K562 (cell line): ENCODE measurements at regions not wholly inside any gene's neighbourhood (a gene's known extent, or its start where the extent isn't known, plus 50 kb on each side); places are given as distances from the start of the nearest gene placed in this dataset.

ENCODE experiments used
- ATF7 ChIP-seq: fragments of 450-650 bp; IDR thresholded peaks from 2 replicates; pipeline ENCODE4 v1.7.1; 2014; ENCODE audit warnings: mild to moderate bottlenecking, moderate library complexity
- BHLHE40 ChIP-seq: IDR thresholded peaks from 2 replicates; pipeline ENCODE4 v1.6.1; 2011; ENCODE audit warnings: low read length, improper control_type of control experiment
- CXXC5 ChIP-seq: fragments of 250-450 bp; sonication (Bioruptor Pico); IDR thresholded peaks from 2 replicates; pipeline ENCODE4 v1.8.0; 2022; ENCODE audit warnings: inconsistent platforms, mild to moderate bottlenecking, moderate library complexity
- DIDO1 ChIP-seq: fragments of 450-650 bp; IDR thresholded peaks from 2 replicates; pipeline ENCODE4 v1.6.1; 2016; ENCODE audit warnings: low read depth, missing biosample characterization, missing genetic modification characterization
- FOS ChIP-seq: IDR thresholded peaks from 3 replicates; pipeline ENCODE4 v1.6.1; 2011; ENCODE audit not compliant: insufficient read length; ENCODE audit errors: extremely low read depth
- FOSL1 ChIP-seq: fragments of 200-800 bp; sonication (Bioruptor generic); conservative IDR thresholded peaks from 2 replicates; pipeline ENCODE4 v1.6.1; 2016; ENCODE audit warnings: missing genetic modification characterization, missing compliant biosample characterization
- GATAD2A ChIP-seq: fragments of 450-650 bp; IDR thresholded peaks from 2 replicates; pipeline ENCODE4 v1.6.1; 2017
- JUNB ChIP-seq: fragments of 450-650 bp; formaldehyde crosslinking; conservative IDR thresholded peaks from 2 replicates; pipeline ENCODE4 v1.4.0; 2020; ENCODE audit warnings: mild to moderate bottlenecking
- MAFG ChIP-seq: fragments of 450-650 bp; conservative IDR thresholded peaks from 2 replicates; pipeline ENCODE4 v1.6.1; 2016; ENCODE audit warnings: missing genetic modification characterization, missing compliant biosample characterization
- NCOA6 ChIP-seq: fragments of 450-650 bp; IDR thresholded peaks from 2 replicates; pipeline ENCODE4 v1.6.1; 2017; ENCODE audit warnings: mild to moderate bottlenecking
- SMARCC2 ChIP-seq: fragments of 450-650 bp; IDR thresholded peaks from 2 replicates; pipeline ENCODE4 v1.6.1; 2017; ENCODE audit warnings: antibody characterized with exemption, moderate library complexity, mild to moderate bottlenecking, low read depth
- SMARCE1 ChIP-seq: fragments of 450-650 bp; IDR thresholded peaks from 2 replicates; pipeline ENCODE4 v1.7.1; 2016; ENCODE audit warnings: mild to moderate bottlenecking
- TBL1XR1 ChIP-seq, 2 experiments: IDR thresholded peaks; 2 replicates each; pipeline ENCODE4 v1.6.1; 2012; ENCODE audit warnings: improper control_type of control experiment in 2 of 2, low read length in 2 of 2, mild to moderate bottlenecking in 1 of 2
- TCF3 ChIP-seq: sonication (generic); formaldehyde crosslinking; IDR thresholded peaks from 2 replicates; pipeline ENCODE4 v1.4.0; 2020; ENCODE audit warnings: mild to moderate bottlenecking, missing genetic modification reagents
- ZNF445 ChIP-seq: fragments of 250-450 bp; sonication (Bioruptor Pico); IDR thresholded peaks from 2 replicates; pipeline ENCODE4 v1.4.0; 2020; ENCODE audit warnings: low read depth, mild to moderate bottlenecking, moderate library complexity
- TF ChIP-seq, protein P1 (sequence below): IDR thresholded peaks from 2 replicates; pipeline ENCODE4 v1.6.1; 2012; ENCODE audit warnings: low read depth, low read length, improper control_type of control experiment, borderline replicate concordance
- TF ChIP-seq, protein P2 (sequence below): fragments of 450-650 bp; IDR thresholded peaks from 2 replicates; pipeline ENCODE4 v1.6.1; 2016; ENCODE audit warnings: low read depth, mild to moderate bottlenecking, moderate library complexity
- TF ChIP-seq, protein P3 (sequence below): fragments of 150-350 bp; conservative IDR thresholded peaks from 2 replicates; pipeline ENCODE4 v1.6.1; 2014; ENCODE audit warnings: low read length
- TF ChIP-seq, protein P4 (sequence below): IDR thresholded peaks from 3 replicates; pipeline ENCODE4 v1.6.1; 2011; ENCODE audit warnings: borderline replicate concordance, mild to moderate bottlenecking, moderate library complexity; ENCODE audit not compliant: insufficient read length; ENCODE audit errors: extremely low read depth

DNA sequence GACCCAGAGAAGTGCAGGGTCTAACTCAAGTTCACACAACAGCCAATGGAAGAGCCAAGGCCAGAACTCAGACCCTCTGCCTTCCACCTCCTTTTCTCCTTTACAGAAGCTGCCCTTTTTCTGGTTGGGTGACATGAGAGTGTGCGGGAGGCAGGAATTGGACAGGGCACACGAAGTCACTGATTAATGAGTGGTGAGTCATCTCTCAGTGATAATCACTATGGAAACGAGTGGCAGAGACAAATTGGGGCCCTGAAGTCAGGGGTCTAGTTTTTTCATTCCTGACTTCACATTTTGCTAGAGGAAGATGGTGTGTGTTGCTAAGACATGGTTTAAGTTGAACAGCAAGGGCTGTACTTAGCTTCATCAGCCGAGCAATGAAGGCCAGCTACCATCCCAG is 312.7 kb upstream of the CCL2 start (continued):
- TF ChIP-seq TBL1XR1 (IDR thresholded peaks at IDR 0.05; ENCODE audit: low read length in 2 of 2): 0 out of 4 replicates have a peak, but pooled peaks of 1 of the 2 experiments have one; percentile 17
- TF ChIP-seq, protein P1, sequence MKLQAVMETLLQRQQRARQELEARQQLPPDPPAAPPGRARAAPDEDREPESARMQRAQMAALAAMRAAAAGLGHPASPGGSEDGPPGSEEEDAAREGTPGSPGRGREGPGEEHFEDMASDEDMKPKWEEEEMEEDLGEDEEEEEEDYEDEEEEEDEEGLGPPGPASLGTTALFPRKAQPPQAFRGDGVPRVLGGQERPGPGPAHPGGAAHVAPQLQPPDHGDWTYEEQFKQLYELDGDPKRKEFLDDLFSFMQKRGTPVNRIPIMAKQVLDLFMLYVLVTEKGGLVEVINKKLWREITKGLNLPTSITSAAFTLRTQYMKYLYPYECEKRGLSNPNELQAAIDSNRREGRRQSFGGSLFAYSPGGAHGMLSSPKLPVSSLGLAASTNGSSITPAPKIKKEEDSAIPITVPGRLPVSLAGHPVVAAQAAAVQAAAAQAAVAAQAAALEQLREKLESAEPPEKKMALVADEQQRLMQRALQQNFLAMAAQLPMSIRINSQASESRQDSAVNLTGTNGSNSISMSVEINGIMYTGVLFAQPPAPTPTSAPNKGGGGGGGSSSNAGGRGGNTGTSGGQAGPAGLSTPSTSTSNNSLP: peak; percentile 50; the same call in 1 of the 2 replicates
- TF ChIP-seq FOS: peak; percentile 78
- TF ChIP-seq ATF7: peak; percentile 79
- TF ChIP-seq, protein P2, sequence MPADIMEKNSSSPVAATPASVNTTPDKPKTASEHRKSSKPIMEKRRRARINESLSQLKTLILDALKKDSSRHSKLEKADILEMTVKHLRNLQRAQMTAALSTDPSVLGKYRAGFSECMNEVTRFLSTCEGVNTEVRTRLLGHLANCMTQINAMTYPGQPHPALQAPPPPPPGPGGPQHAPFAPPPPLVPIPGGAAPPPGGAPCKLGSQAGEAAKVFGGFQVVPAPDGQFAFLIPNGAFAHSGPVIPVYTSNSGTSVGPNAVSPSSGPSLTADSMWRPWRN: peak; percentile 97
- TF ChIP-seq GATAD2A: 0 out of 2 replicates have a peak, but pooled peaks have one; percentile 50
- peak; percentile 90 for TF ChIP-seq SMARCE1
- no peak for TF ChIP-seq TCF3 (CRISPR knock-in tag)
- TF ChIP-seq SMARCC2: peak; percentile 80
- TF ChIP-seq, protein P3, sequence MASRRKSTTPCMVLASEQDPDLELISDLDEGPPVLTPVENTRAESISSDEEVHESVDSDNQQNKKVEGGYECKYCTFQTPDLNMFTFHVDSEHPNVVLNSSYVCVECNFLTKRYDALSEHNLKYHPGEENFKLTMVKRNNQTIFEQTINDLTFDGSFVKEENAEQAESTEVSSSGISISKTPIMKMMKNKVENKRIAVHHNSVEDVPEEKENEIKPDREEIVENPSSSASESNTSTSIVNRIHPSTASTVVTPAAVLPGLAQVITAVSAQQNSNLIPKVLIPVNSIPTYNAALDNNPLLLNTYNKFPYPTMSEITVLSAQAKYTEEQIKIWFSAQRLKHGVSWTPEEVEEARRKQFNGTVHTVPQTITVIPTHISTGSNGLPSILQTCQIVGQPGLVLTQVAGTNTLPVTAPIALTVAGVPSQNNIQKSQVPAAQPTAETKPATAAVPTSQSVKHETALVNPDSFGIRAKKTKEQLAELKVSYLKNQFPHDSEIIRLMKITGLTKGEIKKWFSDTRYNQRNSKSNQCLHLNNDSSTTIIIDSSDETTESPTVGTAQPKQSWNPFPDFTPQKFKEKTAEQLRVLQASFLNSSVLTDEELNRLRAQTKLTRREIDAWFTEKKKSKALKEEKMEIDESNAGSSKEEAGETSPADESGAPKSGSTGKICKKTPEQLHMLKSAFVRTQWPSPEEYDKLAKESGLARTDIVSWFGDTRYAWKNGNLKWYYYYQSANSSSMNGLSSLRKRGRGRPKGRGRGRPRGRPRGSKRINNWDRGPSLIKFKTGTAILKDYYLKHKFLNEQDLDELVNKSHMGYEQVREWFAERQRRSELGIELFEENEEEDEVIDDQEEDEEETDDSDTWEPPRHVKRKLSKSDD: no peak
- TF ChIP-seq, protein P4, sequence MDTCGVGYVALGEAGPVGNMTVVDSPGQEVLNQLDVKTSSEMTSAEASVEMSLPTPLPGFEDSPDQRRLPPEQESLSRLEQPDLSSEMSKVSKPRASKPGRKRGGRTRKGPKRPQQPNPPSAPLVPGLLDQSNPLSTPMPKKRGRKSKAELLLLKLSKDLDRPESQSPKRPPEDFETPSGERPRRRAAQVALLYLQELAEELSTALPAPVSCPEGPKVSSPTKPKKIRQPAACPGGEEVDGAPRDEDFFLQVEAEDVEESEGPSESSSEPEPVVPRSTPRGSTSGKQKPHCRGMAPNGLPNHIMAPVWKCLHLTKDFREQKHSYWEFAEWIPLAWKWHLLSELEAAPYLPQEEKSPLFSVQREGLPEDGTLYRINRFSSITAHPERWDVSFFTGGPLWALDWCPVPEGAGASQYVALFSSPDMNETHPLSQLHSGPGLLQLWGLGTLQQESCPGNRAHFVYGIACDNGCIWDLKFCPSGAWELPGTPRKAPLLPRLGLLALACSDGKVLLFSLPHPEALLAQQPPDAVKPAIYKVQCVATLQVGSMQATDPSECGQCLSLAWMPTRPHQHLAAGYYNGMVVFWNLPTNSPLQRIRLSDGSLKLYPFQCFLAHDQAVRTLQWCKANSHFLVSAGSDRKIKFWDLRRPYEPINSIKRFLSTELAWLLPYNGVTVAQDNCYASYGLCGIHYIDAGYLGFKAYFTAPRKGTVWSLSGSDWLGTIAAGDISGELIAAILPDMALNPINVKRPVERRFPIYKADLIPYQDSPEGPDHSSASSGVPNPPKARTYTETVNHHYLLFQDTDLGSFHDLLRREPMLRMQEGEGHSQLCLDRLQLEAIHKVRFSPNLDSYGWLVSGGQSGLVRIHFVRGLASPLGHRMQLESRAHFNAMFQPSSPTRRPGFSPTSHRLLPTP: no peak
- peak; percentile 53 for TF ChIP-seq CXXC5 (CRISPR knock-in tag)
- TF ChIP-seq JUNB: peak; percentile 93
- no peak for TF ChIP-seq ZNF445 (CRISPR knock-in tag)
- TF ChIP-seq MAFG: peak; percentile 53
- peak; percentile 84 for TF ChIP-seq BHLHE40
- no peak for TF ChIP-seq DIDO1 (tag)
- TF ChIP-seq FOSL1 (tag): peak; percentile 99
- no peak for TF ChIP-seq NCOA6
